Tibial nerve (tissue), 4 donors: ENCODE measurements at regions not wholly inside any gene's neighbourhood (a gene's known extent, or its start where the extent isn't known, plus 50 kb on each side); places are given as distances from the start of the nearest gene placed in this dataset.

Experiments used
- CTCF ChIP-seq, 5 experiments: fragments of 200-600 bp in 3 of 5; fragments of 450-650 bp in 2 of 5; sonication (generic) in 3 of 5; IDR thresholded peaks; one replicate each; pipeline ENCODE4 v1.5.1; 2016 to 2019; ENCODE audit warnings: antibody characterized with exemption in 5 of 5, mild to moderate bottlenecking in 3 of 5, moderate library complexity in 2 of 5
- EP300 ChIP-seq, 2 donors: sonication (generic); formaldehyde crosslinking; IDR thresholded peaks; one replicate each; pipeline ENCODE4 v1.6.1; 2017; ENCODE audit warnings: antibody characterized with exemption in 2 of 2, mild to moderate bottlenecking in 1 of 2
- POLR2A ChIP-seq, 2 donors: fragments of 450-650 bp; IDR thresholded peaks; one replicate each; pipeline ENCODE4 v1.6.1; 2017; ENCODE audit warnings: antibody characterized with exemption in 2 of 2, mild to moderate bottlenecking in 2 of 2, moderate library complexity in 2 of 2

DNA sequence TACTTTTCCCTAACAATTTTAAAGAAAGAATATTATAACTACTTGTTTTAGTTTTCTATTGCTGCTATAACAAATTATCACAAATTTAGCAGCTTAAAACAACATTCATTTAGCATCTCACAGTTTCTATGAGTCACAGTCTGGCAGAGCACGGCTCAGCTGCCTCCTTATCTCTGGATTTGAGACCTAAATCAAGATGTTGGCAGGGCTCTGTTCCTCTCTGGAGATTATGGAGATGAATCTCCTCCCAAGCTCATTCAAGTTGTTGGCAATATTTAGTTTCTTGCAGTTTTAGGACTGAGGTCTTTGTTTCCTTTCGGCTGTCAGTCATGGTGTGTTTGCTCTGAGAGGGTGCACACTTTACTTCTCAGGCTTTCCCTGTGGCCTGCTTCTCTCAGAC lies 1065.8 kb upstream of the EYS start:
- TF ChIP-seq CTCF (IDR thresholded peaks at IDR 0.05) (no peak), POLR2A (IDR thresholded peaks at IDR 0.05) (no peak), EP300 (IDR thresholded peaks at IDR 0.05) (no peak)
